ENCODE measurements at regions not wholly inside any gene's neighbourhood (a gene's known extent, or its start where the extent isn't known, plus 50 kb on each side); places are given as distances from the start of the nearest gene placed in this dataset.
A peak's percentile ranks its signal among the peaks of the same experiment; 100 is the strongest.

DNA sequence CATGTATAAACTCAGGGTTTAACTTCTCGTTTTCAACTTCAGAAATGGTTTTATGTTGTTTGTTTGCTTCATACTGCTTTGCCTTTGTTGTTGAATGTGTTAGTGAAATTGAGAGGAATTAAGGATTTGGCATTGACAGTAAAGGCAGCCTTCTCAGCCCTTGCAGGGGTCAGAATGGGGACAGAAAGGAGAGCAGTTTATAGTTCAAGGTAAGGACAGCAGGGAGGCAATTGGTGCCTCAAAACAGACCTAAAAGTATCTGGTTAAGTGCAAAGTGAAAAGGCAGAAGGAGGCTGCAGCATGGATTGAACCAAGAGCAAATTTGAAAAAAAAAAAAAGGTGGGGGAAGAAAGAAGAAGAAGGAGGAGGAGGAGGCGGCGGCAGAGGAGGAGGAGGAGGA lies 835.0 kb upstream of the ADGRL3 start:
- no peaks in the 10 kb centered on the region for H3K36me3 ChIP-seq (ENCODE audit: control insufficient read depth, insufficient read depth, low read length)
- H3K4me1 ChIP-seq (ENCODE audit: control insufficient read depth, insufficient read depth, low read length): no peaks in the 10 kb centered on the region
- no peak overlapping the region for H3K27ac ChIP-seq (ENCODE audit: insufficient read depth, low read depth, low read length, poor library complexity, severe bottlenecking)
- no peaks in the 10 kb centered on the region for H3K9me3 ChIP-seq (ENCODE audit: control insufficient read depth, low read length)
- H3K27me3 ChIP-seq (ENCODE audit: control insufficient read depth, insufficient read depth, low read length, poor library complexity, severe bottlenecking): no peaks in the 10 kb centered on the region
- no peak overlapping the region for H3K4me3 ChIP-seq (ENCODE audit: insufficient read depth, low read depth, low read length)
- 64 to 70% methylated on average over 3 of the region's 3 CpGs for WGBS, 2 experiments

DNA sequence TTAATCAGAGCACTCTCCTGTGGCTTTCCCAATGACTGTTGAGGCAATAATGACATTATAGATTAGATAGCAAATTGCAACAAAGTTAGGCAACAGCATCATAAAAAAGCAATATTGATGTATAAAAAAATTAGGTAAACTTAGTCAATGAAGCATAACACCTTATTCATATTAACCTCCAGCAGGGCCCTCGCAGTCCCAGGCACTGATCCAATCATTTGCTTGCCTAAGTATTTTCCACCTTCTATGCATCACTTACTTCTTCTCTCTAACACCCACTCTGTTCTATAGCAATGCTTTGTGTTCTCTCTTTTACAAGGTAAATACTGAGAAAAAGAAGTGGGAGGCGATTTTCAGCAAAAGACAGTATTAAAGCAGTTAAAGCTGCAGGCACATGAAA lies 833.5 kb upstream of the ADGRL3 start:
- Histone ChIP-seq H3K27ac (ENCODE audit: insufficient read depth, low read depth, low read length, poor library complexity, severe bottlenecking) (no peak overlapping the region), H3K36me3 (ENCODE audit: control insufficient read depth, insufficient read depth, low read length) (no peaks in the 10 kb centered on the region), H3K4me3 (ENCODE audit: insufficient read depth, low read depth, low read length) (no peak overlapping the region), H3K9me3 (ENCODE audit: control insufficient read depth, low read length) (no peaks in the 10 kb centered on the region), H3K27me3 (ENCODE audit: control insufficient read depth, insufficient read depth, low read length, poor library complexity, severe bottlenecking) (no peaks in the 10 kb centered on the region), H3K4me1 (ENCODE audit: control insufficient read depth, insufficient read depth, low read length) (no peaks in the 10 kb centered on the region)
- 84 to 90% methylated on average over 2 of the region's 2 CpGs for WGBS, 2 experiments

DNA sequence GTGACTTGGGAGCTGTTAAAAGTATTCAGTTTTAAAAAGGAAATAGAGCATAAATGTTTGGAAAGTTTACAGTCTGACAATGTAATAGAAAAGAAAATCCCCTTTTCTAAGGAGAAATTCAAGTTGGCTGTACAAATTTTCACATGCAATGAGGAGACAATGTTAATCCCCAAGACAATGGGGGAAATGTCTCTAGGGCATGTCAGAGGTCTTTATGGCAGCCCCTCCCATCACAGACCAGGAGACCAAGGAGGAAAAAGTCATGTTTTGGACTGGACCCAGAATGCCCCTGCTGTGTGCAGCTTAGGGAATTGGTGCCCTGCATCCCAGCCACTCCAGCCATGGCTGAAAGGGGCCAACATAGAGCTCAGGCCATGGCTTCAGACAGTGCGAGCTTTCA lies 831.1 kb upstream of the ADGRL3 start:
- H3K4me1 ChIP-seq (ENCODE audit: control insufficient read depth, insufficient read depth, low read length): no peaks in the 10 kb centered on the region
- no peak overlapping the region for H3K27ac ChIP-seq (ENCODE audit: insufficient read depth, low read depth, low read length, poor library complexity, severe bottlenecking)
- H3K4me3 ChIP-seq (ENCODE audit: insufficient read depth, low read depth, low read length): no peak overlapping the region
- H3K9me3 ChIP-seq (ENCODE audit: control insufficient read depth, low read length): no peaks in the 10 kb centered on the region
- WGBS, 2 experiments: 100% methylated on average over 1 of the region's 1 CpG
- H3K27me3 ChIP-seq (ENCODE audit: control insufficient read depth, insufficient read depth, low read length, poor library complexity, severe bottlenecking): no peaks in the 10 kb centered on the region
- no peaks in the 10 kb centered on the region for H3K36me3 ChIP-seq (ENCODE audit: control insufficient read depth, insufficient read depth, low read length)

DNA sequence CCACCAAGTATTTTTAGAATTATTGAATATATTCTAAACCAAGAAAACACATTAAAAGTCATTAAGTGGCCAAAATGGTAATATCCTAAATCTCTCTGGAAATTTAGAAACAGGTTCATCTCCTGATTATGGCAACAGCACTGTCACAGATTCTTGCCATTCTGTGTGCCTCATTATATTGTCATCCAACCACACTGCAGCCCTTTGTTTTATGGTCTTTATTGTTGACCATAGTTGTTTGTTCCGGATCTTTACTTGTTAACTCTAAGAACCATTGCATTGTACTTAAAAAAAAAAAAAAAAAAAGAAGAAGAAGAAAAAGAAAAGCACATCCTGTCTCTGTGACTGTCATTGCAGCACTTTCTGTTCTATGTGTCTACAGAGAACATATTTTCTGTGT lies 822.1 kb upstream of the ADGRL3 start:
- H3K9me3 ChIP-seq (ENCODE audit: control insufficient read depth, low read length): no peaks in the 10 kb centered on the region
- H3K36me3 ChIP-seq (ENCODE audit: control insufficient read depth, insufficient read depth, low read length): no peaks in the 10 kb centered on the region
- H3K27me3 ChIP-seq (ENCODE audit: control insufficient read depth, insufficient read depth, low read length, poor library complexity, severe bottlenecking): no peaks in the 10 kb centered on the region
- H3K4me3 ChIP-seq (ENCODE audit: insufficient read depth, low read depth, low read length): no peak overlapping the region
- WGBS, 2 experiments: no CpG with 5 or more reads among the region's 1 CpG
- no peaks in the 10 kb centered on the region for H3K4me1 ChIP-seq (ENCODE audit: control insufficient read depth, insufficient read depth, low read length)
- no peak overlapping the region for H3K27ac ChIP-seq (ENCODE audit: insufficient read depth, low read depth, low read length, poor library complexity, severe bottlenecking)

DNA sequence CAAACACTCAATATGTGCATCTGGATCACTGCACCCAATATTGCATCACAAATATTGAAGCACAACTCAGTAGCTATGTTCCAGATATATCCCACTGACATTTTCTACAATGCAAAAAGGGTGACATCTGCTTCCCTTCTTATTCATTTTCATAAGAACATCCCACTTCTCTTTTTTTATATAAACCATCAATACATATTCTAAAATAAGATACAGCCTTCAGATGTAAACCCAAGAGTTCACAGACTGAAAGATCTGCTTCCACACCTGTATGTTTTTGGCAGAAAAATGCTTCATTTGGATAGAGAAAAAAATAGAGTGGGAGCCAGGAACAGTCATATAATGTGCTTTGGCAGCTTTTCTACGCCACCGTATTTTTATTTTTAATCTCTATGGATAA lies 815.6 kb upstream of the ADGRL3 start:
- Histone ChIP-seq H3K9me3 (ENCODE audit: control insufficient read depth, low read length) (no peaks in the 10 kb centered on the region), H3K27ac (ENCODE audit: insufficient read depth, low read depth, low read length, poor library complexity, severe bottlenecking) (no peak overlapping the region), H3K36me3 (ENCODE audit: control insufficient read depth, insufficient read depth, low read length) (no peaks in the 10 kb centered on the region), H3K4me3 (ENCODE audit: insufficient read depth, low read depth, low read length) (no peak overlapping the region), H3K27me3 (ENCODE audit: control insufficient read depth, insufficient read depth, low read length, poor library complexity, severe bottlenecking) (no peaks in the 10 kb centered on the region), H3K4me1 (ENCODE audit: control insufficient read depth, insufficient read depth, low read length) (no peaks in the 10 kb centered on the region)
- WGBS, 2 experiments: no CpG with 5 or more reads among the region's 2 CpGs

DNA sequence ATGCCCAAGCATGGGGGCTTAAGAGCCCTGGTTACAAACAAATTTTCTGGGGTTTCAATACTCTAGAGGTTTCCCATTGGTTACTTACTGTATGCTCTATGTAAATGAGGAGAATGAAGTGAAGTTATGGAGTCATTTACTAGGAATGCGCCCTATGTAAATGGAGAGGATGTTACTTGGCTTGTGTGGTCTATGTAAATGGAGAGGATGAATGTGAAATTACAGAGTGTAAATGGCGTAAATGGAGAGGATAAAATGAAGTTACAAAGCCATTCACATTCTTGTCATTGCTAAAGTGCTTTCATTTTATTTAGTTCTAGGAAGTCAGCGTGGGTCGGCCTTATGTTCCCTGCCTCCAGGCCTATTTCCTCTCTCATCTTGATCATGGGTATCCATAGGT lies 810.5 kb upstream of the ADGRL3 start:
- H3K4me1 ChIP-seq (ENCODE audit: control insufficient read depth, insufficient read depth, low read length): no peaks in the 10 kb centered on the region
- no peaks in the 10 kb centered on the region for H3K36me3 ChIP-seq (ENCODE audit: control insufficient read depth, insufficient read depth, low read length)
- H3K27ac ChIP-seq (ENCODE audit: insufficient read depth, low read depth, low read length, poor library complexity, severe bottlenecking): no peak overlapping the region
- H3K27me3 ChIP-seq (ENCODE audit: control insufficient read depth, insufficient read depth, low read length, poor library complexity, severe bottlenecking): no peaks in the 10 kb centered on the region
- H3K4me3 ChIP-seq (ENCODE audit: insufficient read depth, low read depth, low read length): no peak overlapping the region
- no peaks in the 10 kb centered on the region for H3K9me3 ChIP-seq (ENCODE audit: control insufficient read depth, low read length)
- WGBS, 2 experiments: 94 to 97% methylated on average over 4 of the region's 4 CpGs

DNA sequence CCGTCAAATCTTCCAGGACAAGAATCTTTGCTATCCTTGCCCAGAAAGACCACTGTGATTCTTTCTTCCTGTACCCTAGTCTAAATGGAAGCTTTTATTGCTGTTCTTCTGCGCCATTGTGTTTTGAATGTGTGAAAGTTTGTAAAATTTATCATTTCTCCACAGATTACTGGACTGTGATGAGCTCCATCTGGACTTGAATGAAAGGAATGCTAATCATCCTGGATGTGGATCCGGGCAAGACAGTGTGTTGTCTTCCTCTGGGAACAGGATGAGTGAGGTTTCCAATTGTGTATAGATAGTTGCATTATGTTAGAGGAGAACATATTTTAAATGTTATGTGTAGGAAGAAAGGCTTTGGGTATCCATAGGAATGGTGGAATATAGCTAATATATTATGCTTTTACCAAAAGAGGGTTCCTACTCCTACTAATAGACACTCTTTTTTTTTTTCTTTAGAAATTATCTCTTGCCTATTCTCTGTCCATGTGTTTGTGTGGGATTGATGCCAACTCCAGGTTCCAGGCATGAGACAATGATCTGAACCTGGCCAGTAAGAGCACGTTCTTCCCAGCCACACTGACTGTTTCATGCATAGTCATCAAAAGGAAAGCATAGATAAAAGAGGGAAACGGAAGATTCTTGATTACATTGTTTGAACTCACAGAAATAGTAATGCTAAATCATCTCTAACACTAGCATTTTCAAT lies 803.6 kb upstream of the ADGRL3 start:
- WGBS, 2 experiments: 73 to 87% methylated on average over 3 to 5 of the region's 5 CpGs
- Histone ChIP-seq H3K9me3 (ENCODE audit: control insufficient read depth, low read length) (no peaks in the 10 kb centered on the region), H3K36me3 (ENCODE audit: control insufficient read depth, insufficient read depth, low read length) (no peaks in the 10 kb centered on the region), H3K4me1 (ENCODE audit: control insufficient read depth, insufficient read depth, low read length) (no peaks in the 10 kb centered on the region), H3K4me3 (ENCODE audit: insufficient read depth, low read depth, low read length) (no peak overlapping the region), H3K27me3 (ENCODE audit: control insufficient read depth, insufficient read depth, low read length, poor library complexity, severe bottlenecking) (no peaks in the 10 kb centered on the region), H3K27ac (ENCODE audit: insufficient read depth, low read depth, low read length, poor library complexity, severe bottlenecking) (no peak overlapping the region)

DNA sequence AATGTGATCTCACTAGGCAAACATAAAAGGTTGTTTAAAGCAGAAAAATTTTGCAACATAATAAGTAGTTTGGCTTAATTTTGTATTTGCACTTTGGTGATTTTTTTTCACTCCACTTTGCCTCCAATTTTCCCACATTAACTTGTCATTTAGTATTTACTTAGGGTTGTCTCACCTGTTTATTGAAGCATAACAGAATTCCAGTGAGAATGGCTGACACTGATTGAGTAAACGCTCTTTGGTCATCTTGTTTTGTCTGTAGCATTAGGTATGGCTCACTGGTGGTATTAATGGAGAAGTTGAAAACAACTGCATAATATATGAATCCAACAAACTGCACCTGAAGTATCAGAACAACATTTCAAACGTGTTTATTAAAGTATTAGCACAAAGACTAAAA lies 799.5 kb upstream of the ADGRL3 start:
- Histone ChIP-seq H3K36me3 (ENCODE audit: control insufficient read depth, insufficient read depth, low read length) (no peaks in the 10 kb centered on the region), H3K4me3 (ENCODE audit: insufficient read depth, low read depth, low read length) (no peak overlapping the region), H3K27ac (ENCODE audit: insufficient read depth, low read depth, low read length, poor library complexity, severe bottlenecking) (no peak overlapping the region), H3K9me3 (ENCODE audit: control insufficient read depth, low read length) (no peaks in the 10 kb centered on the region), H3K27me3 (ENCODE audit: control insufficient read depth, insufficient read depth, low read length, poor library complexity, severe bottlenecking) (no peaks in the 10 kb centered on the region), H3K4me1 (ENCODE audit: control insufficient read depth, insufficient read depth, low read length) (no peaks in the 10 kb centered on the region)
- 87 to 88% methylated on average over 2 of the region's 2 CpGs for WGBS, 2 experiments

DNA sequence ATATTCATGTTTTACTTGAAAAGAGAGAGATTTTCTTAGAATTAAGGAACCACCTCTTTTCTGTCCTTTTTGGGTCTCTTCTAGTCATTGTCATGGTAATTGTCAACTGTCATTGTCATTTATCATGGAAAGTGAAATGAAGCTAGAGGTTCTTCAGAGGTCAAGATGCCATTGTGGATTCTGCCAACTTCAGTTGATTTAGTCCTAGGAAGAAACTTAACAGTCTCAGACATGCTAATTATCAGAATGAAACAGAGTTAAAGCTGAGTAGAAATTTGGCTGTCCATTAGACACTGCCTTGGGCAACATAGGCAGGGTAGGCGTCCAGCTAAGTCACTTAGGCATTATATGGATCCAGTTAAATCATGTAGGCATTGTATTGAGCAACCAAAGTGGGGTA lies 796.1 kb upstream of the ADGRL3 start:
- no peaks in the 10 kb centered on the region for H3K27me3 ChIP-seq (ENCODE audit: control insufficient read depth, insufficient read depth, low read length, poor library complexity, severe bottlenecking)
- no peaks in the 10 kb centered on the region for H3K4me1 ChIP-seq (ENCODE audit: control insufficient read depth, insufficient read depth, low read length)
- H3K4me3 ChIP-seq (ENCODE audit: insufficient read depth, low read depth, low read length): no peak overlapping the region
- WGBS, 2 experiments: 0 to 41% methylated on average over 1 of the region's 1 CpG
- no peaks in the 10 kb centered on the region for H3K9me3 ChIP-seq (ENCODE audit: control insufficient read depth, low read length)
- no peaks in the 10 kb centered on the region for H3K36me3 ChIP-seq (ENCODE audit: control insufficient read depth, insufficient read depth, low read length)
- peak overlapping the region; percentile 10 for H3K27ac ChIP-seq (ENCODE audit: insufficient read depth, low read depth, low read length, poor library complexity, severe bottlenecking)

DNA sequence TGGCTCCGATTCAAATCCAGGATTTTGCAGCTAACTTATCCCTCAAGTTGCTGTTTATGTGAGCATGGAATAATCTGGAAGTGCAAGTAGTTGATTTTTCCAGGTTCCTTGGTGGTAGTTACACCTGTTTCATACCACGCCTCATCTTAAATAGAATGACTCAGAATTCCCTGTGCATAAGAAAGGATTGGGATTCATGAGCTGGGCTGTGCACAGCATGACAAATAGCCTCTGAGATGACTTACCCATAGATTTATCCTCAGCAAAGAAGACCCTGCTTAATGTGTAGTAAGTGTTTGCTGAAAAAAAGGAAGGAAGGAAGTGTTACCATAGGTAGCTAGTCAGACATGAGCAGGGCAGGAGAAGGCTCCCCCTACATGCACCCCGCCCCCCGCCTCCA lies 777.7 kb upstream of the ADGRL3 start:
- H3K27ac ChIP-seq (ENCODE audit: insufficient read depth, low read depth, low read length, poor library complexity, severe bottlenecking): no peak overlapping the region
- H3K36me3 ChIP-seq (ENCODE audit: control insufficient read depth, insufficient read depth, low read length): no peaks in the 10 kb centered on the region
- H3K4me3 ChIP-seq (ENCODE audit: insufficient read depth, low read depth, low read length): no peak overlapping the region
- no peaks in the 10 kb centered on the region for H3K4me1 ChIP-seq (ENCODE audit: control insufficient read depth, insufficient read depth, low read length)
- WGBS, 2 experiments: 85 to 91% methylated on average over 4 of the region's 4 CpGs
- H3K27me3 ChIP-seq (ENCODE audit: control insufficient read depth, insufficient read depth, low read length, poor library complexity, severe bottlenecking): no peaks in the 10 kb centered on the region
- H3K9me3 ChIP-seq (ENCODE audit: control insufficient read depth, low read length): no peaks in the 10 kb centered on the region

Data from ectodermal cell (in vitro differentiated cells).